SK-N-SH treated with all-trans-retinoic acid at 6 μM for 48 hours (cell line): ENCODE measurements at regions not wholly inside any gene's neighbourhood (a gene's known extent, or its start where the extent isn't known, plus 50 kb on each side); places are given as distances from the start of the nearest gene placed in this dataset.
"Not testable (repeated sequence)": the region's sequence is repeated elsewhere in the genome, so short reads cannot be mapped to it uniquely, and the experiment has no call there.

Source experiments
- ATAC-seq: fragments of 200-7000 bp; cut with Tn5 transposase; 3 replicates; pipeline ENCODE4 v1.9.1; 2020; ENCODE audit warnings: mild to moderate bottlenecking, moderate library complexity
- ARNTL ChIP-seq: fragments of 450-650 bp; formaldehyde crosslinking; IDR thresholded peaks from 2 replicates; pipeline ENCODE4 v1.5.0; 2020; ENCODE audit warnings: low read depth, mild to moderate bottlenecking, moderate library complexity, borderline replicate concordance
- CSDC2 ChIP-seq: fragments of 250-450 bp; sonication (Bioruptor Pico); IDR thresholded peaks from 2 replicates; pipeline ENCODE4 v1.5.0; 2020; ENCODE audit warnings: mild to moderate bottlenecking, moderate library complexity
- CSRNP3 ChIP-seq: fragments of 250-450 bp; sonication (Bioruptor Pico); IDR thresholded peaks from 2 replicates; pipeline ENCODE4 v1.5.1; 2021; ENCODE audit warnings: mild to moderate bottlenecking, moderate library complexity
- ESRRG ChIP-seq: fragments of 250-450 bp; sonication (Bioruptor Pico); IDR thresholded peaks from 2 replicates; pipeline ENCODE4 v1.6.1; 2021; ENCODE audit warnings: mild to moderate bottlenecking
- GLIS3 ChIP-seq: fragments of 250-450 bp; sonication (Bioruptor Pico); IDR thresholded peaks from 2 replicates; pipeline ENCODE4 v1.5.0; 2020; ENCODE audit warnings: mild to moderate bottlenecking, moderate library complexity
- ISL1 ChIP-seq: fragments of 250-450 bp; sonication (Bioruptor Pico); IDR thresholded peaks from 2 replicates; pipeline ENCODE4 v2.1.2; 2022; ENCODE audit warnings: mild to moderate bottlenecking, moderate library complexity
- OSR1 ChIP-seq: fragments of 250-450 bp; sonication (Bioruptor Pico); IDR thresholded peaks from 2 replicates; pipeline ENCODE4 v1.8.0; 2022; ENCODE audit warnings: moderate library complexity, mild to moderate bottlenecking, inconsistent platforms
- PATZ1 ChIP-seq: fragments of 250-450 bp; sonication (Bioruptor Pico); IDR thresholded peaks from 2 replicates; pipeline ENCODE4 v1.8.0; 2020; ENCODE audit warnings: mild to moderate bottlenecking, moderate library complexity, borderline replicate concordance
- POU6F1 ChIP-seq: fragments of 250-450 bp; sonication (Bioruptor Pico); IDR thresholded peaks from 2 replicates; pipeline ENCODE4 v1.8.0; 2021; ENCODE audit warnings: low read depth, mild to moderate bottlenecking, moderate library complexity, borderline replicate concordance
- PPARA ChIP-seq: fragments of 250-450 bp; sonication (Bioruptor Pico); IDR thresholded peaks from 2 replicates; pipeline ENCODE4 v1.5.0; 2020; ENCODE audit warnings: mild to moderate bottlenecking, borderline replicate concordance
- RARB ChIP-seq: fragments of 250-450 bp; sonication (Bioruptor Pico); IDR thresholded peaks from 2 replicates; pipeline ENCODE4 v1.8.0; 2021; ENCODE audit warnings: mild to moderate bottlenecking, moderate library complexity
- SNAI2 ChIP-seq: fragments of 250-450 bp; sonication (Bioruptor Pico); IDR thresholded peaks from 2 replicates; pipeline ENCODE4 v1.5.0; 2020; ENCODE audit warnings: mild to moderate bottlenecking, moderate library complexity
- TCF4 ChIP-seq: fragments of 250-450 bp; sonication (Bioruptor Pico); IDR thresholded peaks from 2 replicates; pipeline ENCODE4 v1.8.0; 2021; ENCODE audit warnings: mild to moderate bottlenecking, moderate library complexity, borderline replicate concordance
- TOX ChIP-seq: fragments of 250-450 bp; sonication (Bioruptor Pico); IDR thresholded peaks from 2 replicates; pipeline ENCODE4 v1.8.0; 2021; ENCODE audit warnings: mild to moderate bottlenecking, moderate library complexity, borderline replicate concordance
- TSHZ2 ChIP-seq: fragments of 250-450 bp; sonication (Bioruptor Pico); IDR thresholded peaks from 2 replicates; pipeline ENCODE4 v1.5.0; 2020; ENCODE audit warnings: mild to moderate bottlenecking, moderate library complexity
- ZC3H10 ChIP-seq: fragments of 250-450 bp; sonication (Bioruptor Pico); IDR thresholded peaks from 2 replicates; pipeline ENCODE4 v1.5.1; 2021; ENCODE audit warnings: mild to moderate bottlenecking, moderate library complexity
- ZFP3 ChIP-seq: fragments of 250-450 bp; sonication (Bioruptor Pico); IDR thresholded peaks from 2 replicates; pipeline ENCODE4 v1.5.0; 2020; ENCODE audit warnings: mild to moderate bottlenecking, moderate library complexity
- ZFP30 ChIP-seq: fragments of 450-650 bp; formaldehyde crosslinking; IDR thresholded peaks from 2 replicates; pipeline ENCODE4 v1.5.0; 2022; ENCODE audit warnings: mild to moderate bottlenecking, moderate library complexity
- ZNF565 ChIP-seq: fragments of 450-650 bp; formaldehyde crosslinking; conservative IDR thresholded peaks from 2 replicates; pipeline ENCODE4 v1.5.0; 2020; ENCODE audit warnings: low read depth, mild to moderate bottlenecking, moderate library complexity
- ZNF70 ChIP-seq: fragments of 450-650 bp; formaldehyde crosslinking; IDR thresholded peaks from 2 replicates; pipeline ENCODE4 v1.5.0; 2020; ENCODE audit warnings: mild to moderate bottlenecking, moderate library complexity
- ZNF8 ChIP-seq: fragments of 450-650 bp; formaldehyde crosslinking; IDR thresholded peaks from 2 replicates; pipeline ENCODE4 v1.5.0; 2020; ENCODE audit warnings: mild to moderate bottlenecking, moderate library complexity
- TF ChIP-seq, protein P1 (sequence below): fragments of 250-450 bp; sonication (Bioruptor Pico); IDR thresholded peaks from 2 replicates; pipeline ENCODE4 v1.5.1; 2020; ENCODE audit warnings: low read depth, mild to moderate bottlenecking, moderate library complexity

- ATAC-seq = no peak
- TF ChIP-seq ARNTL (CRISPR knock-in tag) (no peak), ZFP3 (CRISPR knock-in tag) (no peak), ZNF8 (CRISPR knock-in tag) (no peak), TCF4 (CRISPR knock-in tag) (no peak), OSR1 (CRISPR knock-in tag) (no peak), PATZ1 (no peak), ZNF565 (CRISPR knock-in tag) (no peak), RARB (no peak), ZFP30 (CRISPR knock-in tag) (no peak), PPARA (no peak), GLIS3 (CRISPR knock-in tag) (no peak), SNAI2 (no peak), TSHZ2 (no peak), ZNF70 (CRISPR knock-in tag) (no peak), ISL1 (CRISPR knock-in tag) (no peak), CSDC2 (no peak)
Observed at GRCh38 chr13:88726075-88726474, 1054.9 kb downstream of the SLITRK5 start.

DNA sequence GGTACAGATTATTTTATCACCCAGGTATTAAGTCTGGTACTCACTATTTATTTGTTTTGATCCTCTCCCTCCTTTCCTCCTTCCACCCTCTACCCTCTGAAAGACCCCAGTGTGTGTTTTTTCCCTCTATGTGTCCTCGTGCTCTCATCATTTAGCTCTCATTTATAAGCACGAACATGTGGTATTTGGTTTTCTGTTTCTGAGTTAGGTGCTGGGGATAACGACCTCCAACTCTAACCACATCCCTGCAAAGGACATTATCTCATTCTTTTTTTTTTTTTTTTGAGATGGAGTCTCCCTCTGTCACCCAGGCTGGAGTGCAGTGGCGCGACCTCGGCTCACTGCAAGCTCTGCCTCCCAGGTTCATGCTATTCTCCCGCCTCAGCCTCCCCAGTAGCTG lies 1056.1 kb downstream of the SLITRK5 start:
- not testable (repeated sequence) for ATAC-seq

- ATAC-seq = no peak
- TF ChIP-seq RARB (no peak), ZNF565 (CRISPR knock-in tag) (no peak)
Observed at GRCh38 chr13:88729605-88730004, 1058.4 kb downstream of the SLITRK5 start.

DNA sequence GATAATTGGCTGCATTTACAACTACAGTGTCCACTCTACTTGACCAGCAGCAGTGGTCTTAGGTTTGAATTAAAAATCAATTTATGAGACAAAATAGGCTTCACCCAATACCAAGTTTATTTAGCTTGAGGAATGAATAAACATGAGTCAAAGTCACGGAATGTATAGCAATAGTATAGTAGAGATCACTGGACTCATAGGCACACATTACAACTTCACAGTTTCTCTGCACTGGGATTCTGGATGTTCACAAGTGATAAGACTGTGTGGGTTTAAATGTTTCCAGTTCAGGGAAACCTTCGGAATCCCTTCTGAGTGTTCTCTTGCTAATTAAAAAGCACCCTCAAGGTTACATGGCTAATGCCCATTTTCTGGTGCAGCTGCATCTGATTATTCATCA lies 1064.9 kb downstream of the SLITRK5 start:
- no peak for ATAC-seq
- TF ChIP-seq ZFP30 (CRISPR knock-in tag) = no peak
- TF ChIP-seq ZC3H10 (CRISPR knock-in tag) = no peak
- TF ChIP-seq ZNF565 (CRISPR knock-in tag) = no peak
- TF ChIP-seq TCF4 (CRISPR knock-in tag) = no peak
- TF ChIP-seq PATZ1 = no peak
- no peak for TF ChIP-seq GLIS3 (CRISPR knock-in tag)
- TF ChIP-seq ZNF8 (CRISPR knock-in tag) = no peak
- TF ChIP-seq CSRNP3 (CRISPR knock-in tag) = no peak
- TF ChIP-seq CSDC2 = no peak
- TF ChIP-seq SNAI2 = no peak
- TF ChIP-seq OSR1 (CRISPR knock-in tag) = no peak
- no peak for TF ChIP-seq ESRRG (CRISPR knock-in tag)
- TF ChIP-seq ISL1 (CRISPR knock-in tag) = no peak
- TF ChIP-seq, protein P1, sequence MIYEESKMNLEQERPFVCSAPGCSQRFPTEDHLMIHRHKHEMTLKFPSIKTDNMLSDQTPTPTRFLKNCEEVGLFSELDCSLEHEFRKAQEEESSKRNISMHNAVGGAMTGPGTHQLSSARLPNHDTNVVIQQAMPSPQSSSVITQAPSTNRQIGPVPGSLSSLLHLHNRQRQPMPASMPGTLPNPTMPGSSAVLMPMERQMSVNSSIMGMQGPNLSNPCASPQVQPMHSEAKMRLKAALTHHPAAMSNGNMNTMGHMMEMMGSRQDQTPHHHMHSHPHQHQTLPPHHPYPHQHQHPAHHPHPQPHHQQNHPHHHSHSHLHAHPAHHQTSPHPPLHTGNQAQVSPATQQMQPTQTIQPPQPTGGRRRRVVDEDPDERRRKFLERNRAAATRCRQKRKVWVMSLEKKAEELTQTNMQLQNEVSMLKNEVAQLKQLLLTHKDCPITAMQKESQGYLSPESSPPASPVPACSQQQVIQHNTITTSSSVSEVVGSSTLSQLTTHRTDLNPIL (CRISPR knock-in tag) = no peak
- TF ChIP-seq TOX = no peak
- no peak for TF ChIP-seq PPARA
- TF ChIP-seq ARNTL (CRISPR knock-in tag) = no peak
- TF ChIP-seq POU6F1 (CRISPR knock-in tag) = no peak
- TF ChIP-seq, all 23 proteins: peak for 0
